DMS 273 (cell line): ENCODE measurements at regions not wholly inside any gene's neighbourhood (a gene's known extent, or its start where the extent isn't known, plus 50 kb on each side); places are given as distances from the start of the nearest gene placed in this dataset.

Experiments
- DNase-seq: peaks from one replicate; lab custom pipeline; 2025; ENCODE audit not compliant: unreplicated experiment; lab: John Stamatoyannopoulos, UW

- DNase-seq = no peak
Measured at GRCh38 chr2:59312029-59312428, 1070.9 kb upstream of the FANCL start.

DNA sequence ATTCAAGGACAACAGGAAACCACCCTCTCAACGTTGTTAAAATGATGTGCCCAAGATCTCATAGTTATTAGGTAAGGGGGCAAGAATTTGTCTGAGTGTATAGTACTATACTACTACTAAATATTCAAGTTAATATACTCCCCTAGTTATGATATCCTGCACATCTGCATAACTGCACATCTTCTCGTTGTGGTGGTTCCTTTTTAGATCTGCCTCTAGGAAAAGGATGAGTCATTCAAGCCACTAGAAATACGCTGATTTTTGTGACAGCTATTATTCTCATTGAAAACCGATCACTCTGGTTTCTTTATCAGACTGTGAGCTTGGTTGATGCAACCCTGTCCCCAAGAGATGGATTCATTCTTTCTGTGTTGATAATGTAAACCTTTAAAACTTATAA is 1067.0 kb upstream of the FANCL start:
- DNase-seq = no peak

GRCh38 chr2:59307196-59307595 is 1066.1 kb upstream of the FANCL start:
- no peak for DNase-seq

DNA sequence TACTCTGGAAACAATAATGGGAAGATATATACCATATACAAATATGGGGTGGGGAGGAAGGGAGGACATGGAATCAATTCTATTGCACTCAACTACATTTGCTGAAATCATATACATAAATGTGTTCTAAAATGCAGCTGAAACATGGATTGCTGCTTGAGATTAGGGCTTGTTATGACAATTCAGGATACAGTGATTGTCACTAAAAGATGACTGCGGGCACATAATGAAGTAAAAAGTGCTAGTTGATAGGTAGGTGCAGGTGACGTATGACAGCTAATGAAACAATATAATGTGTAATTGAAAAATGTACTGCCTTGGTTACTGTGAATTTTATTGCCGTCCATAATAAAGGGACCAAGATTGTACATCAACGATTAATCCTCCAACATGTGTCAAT is 1062.1 kb upstream of the FANCL start:
- DNase-seq = no peak

- no peak for DNase-seq
Measured at GRCh38 chr2:59302683-59303082, 1061.6 kb upstream of the FANCL start.

GRCh38 chr2:59301466-59302402 is 1060.6 kb upstream of the FANCL start:
- DNase-seq = peak; percentile 86

GRCh38 chr2:59297816-59298215 is 1056.7 kb upstream of the FANCL start:
- no peak for DNase-seq

DNA sequence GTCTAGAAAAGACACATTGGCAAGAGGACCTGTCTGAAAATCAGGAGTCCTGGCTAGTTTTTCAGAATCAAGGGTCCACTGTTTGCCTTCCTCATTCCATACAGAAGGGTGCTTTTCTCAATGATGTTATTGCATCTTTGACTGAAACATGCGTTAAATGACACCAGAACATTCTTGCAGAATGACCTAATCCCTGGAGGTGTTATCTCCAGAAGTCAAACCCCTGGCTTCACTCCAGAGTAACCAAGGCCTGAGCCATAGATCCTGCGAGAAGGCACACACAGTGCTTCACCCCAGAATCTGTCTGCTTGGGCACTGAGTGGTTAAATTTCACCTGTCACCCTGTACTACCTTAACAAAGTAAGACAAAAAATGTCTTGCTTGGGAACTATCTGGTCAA is 1055.2 kb upstream of the FANCL start:
- no peak for DNase-seq

GRCh38 chr2:59295524-59296162 is 1054.5 kb upstream of the FANCL start:
- DNase-seq = no peak

DNA sequence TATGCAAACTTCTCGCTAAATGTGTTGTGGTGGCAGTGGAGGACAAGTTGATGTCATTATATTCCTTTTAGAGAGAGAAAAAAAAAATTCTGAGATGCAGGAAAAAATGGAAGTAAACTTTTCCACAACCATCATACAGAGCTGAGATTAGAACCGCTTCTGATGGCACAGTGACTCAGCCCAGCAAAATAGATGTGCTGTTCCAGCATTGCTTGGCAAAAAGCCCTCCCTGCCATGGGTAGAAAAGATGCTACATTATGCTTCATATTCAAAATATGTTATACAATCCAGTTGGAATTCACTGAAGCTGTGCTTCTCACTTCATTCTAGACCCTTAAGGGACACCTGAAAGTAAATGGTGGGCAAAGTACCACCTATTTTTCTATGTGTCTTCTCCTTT is 1047.6 kb upstream of the FANCL start:
- no peak for DNase-seq

DNA sequence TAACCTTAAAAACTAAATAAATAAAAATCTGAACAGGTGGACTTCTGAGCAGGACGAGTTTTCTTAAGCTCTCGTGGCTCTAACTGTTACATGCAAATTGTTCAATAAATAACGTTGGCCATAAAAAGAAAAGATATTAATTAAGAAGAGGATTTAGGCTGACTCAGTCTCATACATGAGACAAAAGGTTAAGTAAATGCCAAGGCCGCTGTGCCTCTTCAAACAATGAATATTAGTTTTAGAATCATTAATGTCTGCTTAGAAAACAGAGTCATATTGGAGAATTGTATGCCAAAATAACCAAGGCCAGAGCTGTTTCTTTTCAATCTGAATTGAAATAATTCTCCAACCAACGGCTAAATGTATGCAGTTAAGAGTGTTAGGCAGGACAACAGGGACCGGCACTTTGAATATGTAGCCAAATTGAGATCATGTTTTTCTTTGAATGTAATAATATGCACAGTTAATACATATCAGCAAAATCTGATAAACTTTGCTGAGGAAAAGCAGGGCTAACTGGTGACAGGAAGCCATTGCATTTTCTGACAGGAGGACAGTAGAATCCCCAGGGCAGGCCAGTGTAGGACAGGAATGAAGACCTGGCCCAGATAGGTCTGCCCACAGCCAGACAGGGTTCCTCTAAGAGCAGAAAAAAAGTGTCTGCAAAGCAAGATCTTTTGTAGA is 1041.4 kb upstream of the FANCL start:
- DNase-seq = no peak

DNA sequence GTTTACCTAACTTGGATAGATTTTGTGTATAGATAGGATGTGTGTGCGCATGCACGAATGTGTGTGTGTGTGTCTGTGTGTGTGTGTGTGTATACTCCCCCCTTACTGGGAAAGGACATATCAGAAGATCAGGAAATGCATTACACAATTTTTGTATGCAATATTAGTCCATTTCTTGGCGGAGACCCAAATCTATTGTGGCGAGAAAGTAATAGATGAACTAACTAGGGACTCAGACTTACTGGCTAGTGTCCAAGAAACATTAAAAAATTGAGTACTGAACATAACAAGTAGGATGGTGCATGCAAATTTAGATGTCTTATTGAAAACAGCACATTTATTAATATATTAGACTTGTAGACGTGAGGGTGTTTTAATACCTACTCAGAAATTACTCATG is 1036.5 kb upstream of the FANCL start:
- no peak for DNase-seq

GRCh38 chr2:59276917-59277316 is 1035.8 kb upstream of the FANCL start:
- DNase-seq = no peak

- DNase-seq = peak; percentile 10
Measured at GRCh38 chr2:59276033-59276432, 1034.9 kb upstream of the FANCL start.

- DNase-seq = no peak
Measured at GRCh38 chr2:59266453-59266852, 1025.3 kb upstream of the FANCL start.

- no peak for DNase-seq
Measured at GRCh38 chr2:59259913-59260312, 1018.8 kb upstream of the FANCL start.

GRCh38 chr2:59256290-59256689 is 1015.2 kb upstream of the FANCL start:
- DNase-seq = no peak

DNA sequence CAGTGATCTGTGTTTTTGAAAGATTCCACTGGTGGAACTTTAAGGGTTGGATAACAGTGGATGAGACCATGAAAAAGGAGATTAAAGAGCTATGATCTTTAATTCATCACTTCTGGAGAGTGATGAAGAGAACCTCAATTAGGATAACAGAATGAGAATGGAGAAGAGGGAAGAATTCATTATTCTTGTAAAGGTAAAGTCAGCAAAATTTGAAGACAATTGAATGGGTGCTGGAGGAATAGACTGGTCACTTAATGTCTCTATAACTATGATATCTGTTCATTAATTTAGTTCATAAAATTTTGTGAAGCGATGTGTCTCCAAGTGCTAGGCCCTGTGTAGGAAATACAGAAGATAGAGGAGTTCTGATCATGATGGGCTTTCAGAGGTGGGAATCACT is 1013.2 kb upstream of the FANCL start:
- DNase-seq = no peak

DNA sequence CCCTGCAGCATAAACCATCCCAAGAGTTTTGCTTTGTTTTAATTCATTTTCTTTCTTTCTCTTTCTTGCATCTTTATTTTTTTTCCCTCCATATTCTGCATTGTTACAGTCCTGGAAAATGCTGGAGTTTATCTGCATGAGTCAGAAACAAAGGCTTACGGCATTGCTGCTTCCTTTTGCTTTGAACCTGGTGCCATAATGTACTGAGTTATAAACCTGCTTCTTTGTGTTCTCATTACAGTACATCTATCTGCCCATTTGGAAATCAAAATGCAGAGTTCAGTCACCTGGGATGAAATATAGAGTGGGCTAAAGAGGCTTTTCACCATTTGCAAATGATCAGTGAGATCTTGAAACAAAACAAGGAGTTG is 1009.2 kb upstream of the FANCL start:
- no peak for DNase-seq

- no peak for DNase-seq
Measured at GRCh38 chr2:59249441-59250306, 1008.5 kb upstream of the FANCL start.

DNA sequence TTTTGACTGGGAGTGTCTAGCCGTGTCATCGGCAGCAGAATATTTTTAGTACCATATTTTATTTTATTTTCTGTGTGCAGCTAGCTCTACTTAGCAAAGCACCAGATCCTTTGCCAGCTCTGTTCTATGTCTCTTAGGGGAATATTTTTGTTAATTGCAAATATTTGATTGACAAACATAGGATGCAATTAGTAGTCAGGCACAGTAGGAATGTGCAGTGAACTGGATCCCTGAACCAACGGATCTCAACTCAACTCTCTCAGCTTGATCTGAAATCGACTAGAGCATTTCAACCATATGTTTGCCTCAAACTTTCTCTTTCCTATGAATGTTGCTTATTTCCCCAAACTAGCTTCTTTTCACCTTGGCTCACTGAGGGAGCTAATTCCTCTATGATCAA is 998.0 kb upstream of the FANCL start:
- no peak for DNase-seq
